HG03342 (cell line): ENCODE measurements at regions not wholly inside any gene's neighbourhood (a gene's known extent, or its start where the extent isn't known, plus 50 kb on each side); places are given as distances from the start of the nearest gene placed in this dataset.

Source experiments
- ATAC-seq: cut with Tn5 transposase; IDR thresholded peaks from one replicate; pipeline ENCODE4 v1.9.1; 2021; ENCODE audit warnings: mild to moderate bottlenecking, moderate library complexity; ENCODE audit not compliant: unreplicated experiment

GRCh38 chr1:55670331-55671082 is 455.3 kb upstream of the USP24 start:
- ATAC-seq, result no peak

- ATAC-seq, result no peak
Observed at GRCh38 chr1:55669293-55669692, 454.1 kb upstream of the USP24 start.

- ATAC-seq, result no peak
Observed at GRCh38 chr1:55662875-55663274, 447.7 kb upstream of the USP24 start.

GRCh38 chr1:55658917-55659316 is 443.8 kb upstream of the USP24 start:
- no peak for ATAC-seq

GRCh38 chr1:55654750-55655149 is 439.6 kb upstream of the USP24 start:
- ATAC-seq, result no peak

- ATAC-seq, result no peak
Observed at GRCh38 chr1:55654171-55654570, 439.0 kb upstream of the USP24 start.

GRCh38 chr1:55650444-55650843 is 435.3 kb upstream of the USP24 start:
- no peak for ATAC-seq

GRCh38 chr1:55646181-55646580 is 431.0 kb upstream of the USP24 start:
- ATAC-seq, result no peak

- ATAC-seq, result no peak
Observed at GRCh38 chr1:55645270-55645669, 430.1 kb upstream of the USP24 start.

- ATAC-seq, result no peak
Observed at GRCh38 chr1:55641947-55642346, 426.8 kb upstream of the USP24 start.

- no peak for ATAC-seq
Observed at GRCh38 chr1:55640708-55641473, 425.7 kb upstream of the USP24 start.

- no peak for ATAC-seq
Observed at GRCh38 chr1:55639526-55639925, 424.4 kb upstream of the USP24 start.

GRCh38 chr1:55639051-55639450 is 423.9 kb upstream of the USP24 start:
- ATAC-seq, result no peak

GRCh38 chr1:55636696-55637095 is 421.5 kb upstream of the USP24 start:
- no peak for ATAC-seq

- no peak for ATAC-seq
Observed at GRCh38 chr1:55635856-55636255, 420.7 kb upstream of the USP24 start.

GRCh38 chr1:55634516-55634915 is 419.4 kb upstream of the USP24 start:
- no peak for ATAC-seq

GRCh38 chr1:55632906-55633305 is 417.7 kb upstream of the USP24 start:
- ATAC-seq, result no peak

- no peak for ATAC-seq
Observed at GRCh38 chr1:55632058-55632457, 416.9 kb upstream of the USP24 start.

- no peak for ATAC-seq
Observed at GRCh38 chr1:55631509-55631908, 416.3 kb upstream of the USP24 start.

- no peak for ATAC-seq
Observed at GRCh38 chr1:55626326-55626725, 411.2 kb upstream of the USP24 start.

GRCh38 chr1:55624766-55625165 is 409.6 kb upstream of the USP24 start:
- ATAC-seq, result no peak

- no peak for ATAC-seq
Observed at GRCh38 chr1:55623311-55623710, 408.1 kb upstream of the USP24 start.
